ENCODE measurements at regions not wholly inside any gene's neighbourhood (a gene's known extent, or its start where the extent isn't known, plus 50 kb on each side); places are given as distances from the start of the nearest gene placed in this dataset.

DNA sequence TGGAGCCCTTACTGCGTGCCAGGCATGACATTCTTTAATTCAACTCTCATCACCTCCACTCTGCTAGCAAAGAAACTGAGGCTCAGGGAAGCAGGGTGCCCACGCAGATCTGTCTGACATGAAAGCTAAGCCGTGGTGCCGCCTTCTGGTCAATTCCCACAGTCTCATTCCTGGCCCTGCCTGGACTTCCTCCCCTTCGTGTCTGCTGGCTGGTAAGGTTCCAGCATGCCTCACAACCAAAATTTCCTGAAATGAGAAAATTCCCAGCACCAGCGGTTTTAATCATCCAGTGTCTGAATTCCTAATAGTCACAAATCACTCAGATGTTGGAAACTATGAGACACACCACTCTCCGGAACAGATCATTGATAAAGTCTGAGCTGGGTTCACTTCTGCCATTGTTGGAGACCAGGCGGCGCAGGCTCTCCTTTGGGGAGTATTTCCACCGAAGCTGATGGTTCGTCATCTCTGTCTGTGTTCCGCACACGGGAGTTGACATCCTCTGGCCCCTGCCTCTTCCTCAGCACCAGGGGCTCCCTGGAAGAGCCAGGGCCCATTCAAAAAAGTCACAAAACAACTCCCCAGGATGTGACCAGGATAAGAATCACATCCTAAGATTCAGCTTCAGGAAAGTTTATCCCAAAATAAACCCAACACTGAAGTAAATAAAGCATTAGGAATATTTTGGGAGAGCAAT, 167.7 kb downstream of the PLPP3 start:
- Histone ChIP-seq H3K27ac (no peak overlapping the region), H3K4me1 (ENCODE audit: insufficient read depth) (no peaks in the 10 kb centered on the region), H3K9me3 (no peaks in the 10 kb centered on the region), H3K4me3 (no peak overlapping the region), H3K27me3 (no peaks in the 10 kb centered on the region), H3K36me3 (no peaks in the 10 kb centered on the region)
- 67 to 87% (median 82%) methylated on average over 13 of the region's 13 CpGs for WGBS, 3 donors
- intact Hi-C loops (cut with DNase I) = no loop called here
- TF ChIP-seq POLR2A (IDR thresholded peaks at IDR 0.05) (no peak), EP300 (IDR thresholded peaks at IDR 0.05) (no peak)
- TF ChIP-seq, protein P1, sequence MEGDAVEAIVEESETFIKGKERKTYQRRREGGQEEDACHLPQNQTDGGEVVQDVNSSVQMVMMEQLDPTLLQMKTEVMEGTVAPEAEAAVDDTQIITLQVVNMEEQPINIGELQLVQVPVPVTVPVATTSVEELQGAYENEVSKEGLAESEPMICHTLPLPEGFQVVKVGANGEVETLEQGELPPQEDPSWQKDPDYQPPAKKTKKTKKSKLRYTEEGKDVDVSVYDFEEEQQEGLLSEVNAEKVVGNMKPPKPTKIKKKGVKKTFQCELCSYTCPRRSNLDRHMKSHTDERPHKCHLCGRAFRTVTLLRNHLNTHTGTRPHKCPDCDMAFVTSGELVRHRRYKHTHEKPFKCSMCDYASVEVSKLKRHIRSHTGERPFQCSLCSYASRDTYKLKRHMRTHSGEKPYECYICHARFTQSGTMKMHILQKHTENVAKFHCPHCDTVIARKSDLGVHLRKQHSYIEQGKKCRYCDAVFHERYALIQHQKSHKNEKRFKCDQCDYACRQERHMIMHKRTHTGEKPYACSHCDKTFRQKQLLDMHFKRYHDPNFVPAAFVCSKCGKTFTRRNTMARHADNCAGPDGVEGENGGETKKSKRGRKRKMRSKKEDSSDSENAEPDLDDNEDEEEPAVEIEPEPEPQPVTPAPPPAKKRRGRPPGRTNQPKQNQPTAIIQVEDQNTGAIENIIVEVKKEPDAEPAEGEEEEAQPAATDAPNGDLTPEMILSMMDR (IDR thresholded peaks at IDR 0.05) = no peak
- DNase-seq = peak in 1 of 5 donors; percentile 33

DNA sequence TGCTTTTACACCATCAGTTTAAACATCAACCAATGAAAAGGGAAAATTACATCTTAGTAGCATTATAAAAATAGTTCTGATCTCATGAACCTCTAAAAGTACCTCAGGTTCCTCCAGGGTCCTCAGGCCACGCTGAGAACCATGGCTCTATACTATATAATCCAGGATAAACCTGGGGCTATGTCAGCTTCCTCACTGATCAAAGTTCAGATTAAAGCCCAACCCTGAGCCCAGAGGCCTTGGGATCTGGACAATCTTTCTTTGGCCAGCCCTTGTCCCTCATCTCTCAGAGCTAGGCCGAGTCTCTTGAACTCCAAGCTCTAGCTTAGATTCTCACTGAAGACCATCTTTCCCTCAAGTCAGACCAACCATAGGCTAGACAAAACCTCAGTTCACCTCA, 168.3 kb downstream of the PLPP3 start:
- no peak for TF ChIP-seq POLR2A (IDR thresholded peaks at IDR 0.05)
- TF ChIP-seq, protein P1 (IDR thresholded peaks at IDR 0.05) = no peak
- no peak for TF ChIP-seq EP300 (IDR thresholded peaks at IDR 0.05)
- Histone ChIP-seq H3K27me3 (no peaks in the 10 kb centered on the region), H3K4me1 (ENCODE audit: insufficient read depth) (no peaks in the 10 kb centered on the region), H3K27ac (no peak overlapping the region), H3K36me3 (no peaks in the 10 kb centered on the region), H3K9me3 (no peaks in the 10 kb centered on the region), H3K4me3 (no peak overlapping the region)
- no peak for DNase-seq
- WGBS, 3 donors = 92 to 97% (median 95%) methylated on average over 2 of the region's 2 CpGs
- intact Hi-C loops (cut with DNase I) = no loop called here

DNA sequence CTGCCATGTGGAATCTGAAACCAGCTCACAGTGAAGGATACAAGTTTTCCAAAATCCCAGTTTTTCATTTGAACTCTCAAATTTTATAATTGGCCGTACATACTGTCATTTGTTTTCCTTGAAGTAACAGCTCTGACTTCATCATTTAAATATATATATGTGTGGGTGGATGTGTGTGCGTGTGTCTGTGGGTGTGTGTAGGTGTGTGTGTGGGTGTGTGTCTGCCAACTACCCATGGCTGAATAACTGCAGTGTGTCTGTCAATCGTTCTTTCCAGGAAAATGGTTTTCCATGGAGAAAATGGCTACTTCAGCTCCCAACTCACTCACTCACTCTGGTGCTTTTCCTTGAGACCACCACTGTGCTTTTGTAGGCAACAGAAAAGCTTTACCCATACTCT, 169.0 kb downstream of the PLPP3 start:
- Histone ChIP-seq H3K4me3 (no peak overlapping the region), H3K36me3 (no peaks in the 10 kb centered on the region), H3K27me3 (no peaks in the 10 kb centered on the region), H3K27ac (no peak overlapping the region), H3K4me1 (ENCODE audit: insufficient read depth) (no peaks in the 10 kb centered on the region), H3K9me3 (no peaks in the 10 kb centered on the region)
- 94 to 98% (median 96%) methylated on average over 3 of the region's 3 CpGs for WGBS, 3 donors
- TF ChIP-seq POLR2A (IDR thresholded peaks at IDR 0.05) (no peak), EP300 (IDR thresholded peaks at IDR 0.05) (no peak)
- TF ChIP-seq, protein P1 (IDR thresholded peaks at IDR 0.05) = no peak
- DNase-seq = no peak
- intact Hi-C loops (cut with DNase I) = no loop called here

GRCh38 chr1:56409112-56409691, 170.2 kb downstream of the PLPP3 start:
- Histone ChIP-seq H3K9me3 (no peaks in the 10 kb centered on the region), H3K4me1 (ENCODE audit: insufficient read depth) (peaks cover 7% of the 10 kb centered on the region), H3K27ac (no peak overlapping the region), H3K36me3 (no peaks in the 10 kb centered on the region), H3K27me3 (no peaks in the 10 kb centered on the region), H3K4me3 (no peak overlapping the region)
- WGBS, 3 donors = 89 to 92% (median 90%) methylated on average over 8 of the region's 8 CpGs
- DNase-seq = no peak
- TF ChIP-seq, protein P1 (IDR thresholded peaks at IDR 0.05) = no peak
- TF ChIP-seq EP300 (IDR thresholded peaks at IDR 0.05) (no peak), POLR2A (IDR thresholded peaks at IDR 0.05) (no peak)
- intact Hi-C loops (cut with DNase I) = no loop called here

Data from ovary (tissue), 7 donors.